ENCODE measurements at regions not wholly inside any gene's neighbourhood (a gene's known extent, or its start where the extent isn't known, plus 50 kb on each side); places are given as distances from the start of the nearest gene placed in this dataset. TPM values are rescaled to one million over a fixed set of nuclear protein-coding genes. Genes with fewer than 3 reads are reported as not detected.

- Histone ChIP-seq H3K27me3 (ENCODE audit: control insufficient read depth in 3 of 3, insufficient read depth in 3 of 3, low read depth in 1 of 3, low read length in 3 of 3) (peaks cover 0 to 24% (median 3%) of the 10 kb centered on the region in 3 experiments), H2BK120ac (ENCODE audit: low read depth, low read length) (no peak overlapping the region), H3K4me2 (ENCODE audit: insufficient read depth, low read length, poor library complexity, severe bottlenecking) (no peak overlapping the region), H2AFZ (ENCODE audit: low read length) (no peak overlapping the region), H4K8ac (ENCODE audit: low read depth, low read length) (no peak overlapping the region), H2BK15ac (ENCODE audit: low read length) (no peak overlapping the region), H3K14ac (ENCODE audit: low read length) (no peak overlapping the region), H3K36me3 (replicated peaks in 1 of 2; ENCODE audit: control insufficient read depth in 2 of 2, insufficient read depth in 2 of 2, low read length in 2 of 2) (no peaks in the 10 kb centered on the region), H3K18ac (ENCODE audit: low read length) (peak overlapping the region; percentile 62), H2BK12ac (ENCODE audit: low read length) (no peak overlapping the region), H2BK5ac (ENCODE audit: low read length) (no peak overlapping the region), H3K23ac (ENCODE audit: low read depth, low read length, poor library complexity) (peak overlapping the region; percentile 44), H3K4me1 (ENCODE audit: control insufficient read depth in 2 of 2, insufficient read depth in 1 of 2, low read depth in 1 of 2, low read length in 2 of 2) (peaks cover 2 to 10% of the 10 kb centered on the region in 2 donors), H2AK5ac (ENCODE audit: low read depth, low read length) (no peak overlapping the region), H3K4me3 (ENCODE audit: low read length in 2 of 2) (no peak overlapping the region), H3K27ac (replicated peaks; ENCODE audit: low read length) (no peak overlapping the region), H3K4ac (ENCODE audit: low read length) (no peak overlapping the region), H3K9ac (ENCODE audit: low read depth, low read length, poor library complexity) (no peak overlapping the region), H4K91ac (ENCODE audit: low read depth, low read length, poor library complexity) (no peak overlapping the region), H3K9me3 (replicated peaks in 1 of 2; ENCODE audit: control insufficient read depth in 2 of 2, insufficient read depth in 1 of 2, low read depth in 1 of 2, low read length in 2 of 2) (no peaks in the 10 kb centered on the region), H3K79me1 (ENCODE audit: low read depth, low read length) (no peaks in the 10 kb centered on the region)
- DNase-seq (ENCODE audit: low spot score), result no peak
- no CpG with 5 or more reads among the region's 1 CpG for WGBS, 2 donors (ENCODE audit: extremely low coverage in 2 of 2, insufficient read length in 2 of 2, insufficient replicate concordance in 1 of 2)
These were observed 54.0 kb upstream of the ZMIZ1 start for GRCh38 chr10:79014796-79015195.

- Histone ChIP-seq H3K9me3 (replicated peaks in 1 of 2; ENCODE audit: control insufficient read depth in 2 of 2, insufficient read depth in 1 of 2, low read depth in 1 of 2, low read length in 2 of 2) (no peaks in the 10 kb centered on the region), H2BK15ac (ENCODE audit: low read length) (no peak overlapping the region), H3K18ac (ENCODE audit: low read length) (no peak overlapping the region), H3K27ac (replicated peaks; ENCODE audit: low read length) (no peak overlapping the region), H2BK12ac (ENCODE audit: low read length) (no peak overlapping the region), H2AK5ac (ENCODE audit: low read depth, low read length) (no peak overlapping the region), H3K4me2 (ENCODE audit: insufficient read depth, low read length, poor library complexity, severe bottlenecking) (no peak overlapping the region), H4K8ac (ENCODE audit: low read depth, low read length) (no peak overlapping the region), H3K79me1 (ENCODE audit: low read depth, low read length) (no peaks in the 10 kb centered on the region), H3K36me3 (replicated peaks in 1 of 2; ENCODE audit: control insufficient read depth in 2 of 2, insufficient read depth in 2 of 2, low read length in 2 of 2) (no peaks in the 10 kb centered on the region), H3K4me1 (ENCODE audit: control insufficient read depth in 2 of 2, insufficient read depth in 1 of 2, low read depth in 1 of 2, low read length in 2 of 2) (peaks cover 2 to 10% of the 10 kb centered on the region in 2 donors), H2BK5ac (ENCODE audit: low read length) (no peak overlapping the region), H3K23ac (ENCODE audit: low read depth, low read length, poor library complexity) (no peak overlapping the region), H2BK120ac (ENCODE audit: low read depth, low read length) (no peak overlapping the region), H4K91ac (ENCODE audit: low read depth, low read length, poor library complexity) (no peak overlapping the region), H3K27me3 (ENCODE audit: control insufficient read depth in 3 of 3, insufficient read depth in 3 of 3, low read depth in 1 of 3, low read length in 3 of 3) (peaks cover 0 to 20% (median 3%) of the 10 kb centered on the region in 3 experiments), H3K9ac (ENCODE audit: low read depth, low read length, poor library complexity) (no peak overlapping the region), H3K14ac (ENCODE audit: low read length) (no peak overlapping the region), H3K4ac (ENCODE audit: low read length) (no peak overlapping the region), H3K4me3 (ENCODE audit: low read length in 2 of 2) (no peak overlapping the region), H2AFZ (ENCODE audit: low read length) (no peak overlapping the region)
- no peak for DNase-seq (ENCODE audit: low spot score)
- WGBS, 2 donors (ENCODE audit: extremely low coverage in 2 of 2, insufficient read length in 2 of 2, insufficient replicate concordance in 1 of 2), result no CpG with 5 or more reads among the region's 4 CpGs
These were observed 50.8 kb upstream of the ZMIZ1 start for GRCh38 chr10:79017882-79018520.

GRCh38 chr10:79018521-79019011 lies 50.2 kb upstream of the ZMIZ1 start:
- H3K27me3 ChIP-seq (ENCODE audit: control insufficient read depth in 3 of 3, insufficient read depth in 3 of 3, low read depth in 1 of 3, low read length in 3 of 3), result peaks cover 0 to 16% (median 3%) of the 10 kb centered on the region in 3 experiments
- H3K4me1 ChIP-seq (ENCODE audit: control insufficient read depth in 2 of 2, insufficient read depth in 1 of 2, low read depth in 1 of 2, low read length in 2 of 2), result peaks cover 2 to 7% of the 10 kb centered on the region in 2 donors
- no peak overlapping the region for H3K4me2 ChIP-seq (ENCODE audit: insufficient read depth, low read length, poor library complexity, severe bottlenecking)
- H3K14ac ChIP-seq (ENCODE audit: low read length), result no peak overlapping the region
- no peak overlapping the region for H4K8ac ChIP-seq (ENCODE audit: low read depth, low read length)
- no peak overlapping the region for H3K9ac ChIP-seq (ENCODE audit: low read depth, low read length, poor library complexity)
- no peak overlapping the region for H2BK120ac ChIP-seq (ENCODE audit: low read depth, low read length)
- H3K27ac ChIP-seq (replicated peaks; ENCODE audit: low read length), result no peak overlapping the region
- no peak overlapping the region for H4K91ac ChIP-seq (ENCODE audit: low read depth, low read length, poor library complexity)
- H2BK15ac ChIP-seq (ENCODE audit: low read length), result no peak overlapping the region
- H3K4ac ChIP-seq (ENCODE audit: low read length), result no peak overlapping the region
- no peaks in the 10 kb centered on the region for H3K79me1 ChIP-seq (ENCODE audit: low read depth, low read length)
- H2AK5ac ChIP-seq (ENCODE audit: low read depth, low read length), result no peak overlapping the region
- H3K9me3 ChIP-seq (replicated peaks in 1 of 2; ENCODE audit: control insufficient read depth in 2 of 2, insufficient read depth in 1 of 2, low read depth in 1 of 2, low read length in 2 of 2), result no peaks in the 10 kb centered on the region
- no peak overlapping the region for H3K4me3 ChIP-seq (ENCODE audit: low read length in 2 of 2)
- no peaks in the 10 kb centered on the region for H3K36me3 ChIP-seq (replicated peaks in 1 of 2; ENCODE audit: control insufficient read depth in 2 of 2, insufficient read depth in 2 of 2, low read length in 2 of 2)
- WGBS, 2 donors (ENCODE audit: extremely low coverage in 2 of 2, insufficient read length in 2 of 2, insufficient replicate concordance in 1 of 2), result no CpG with 5 or more reads among the region's 5 CpGs
- no peak overlapping the region for H2BK12ac ChIP-seq (ENCODE audit: low read length)
- no peak overlapping the region for H3K23ac ChIP-seq (ENCODE audit: low read depth, low read length, poor library complexity)
- H2BK5ac ChIP-seq (ENCODE audit: low read length), result no peak overlapping the region
- no peak overlapping the region for H3K18ac ChIP-seq (ENCODE audit: low read length)
- H2AFZ ChIP-seq (ENCODE audit: low read length), result no peak overlapping the region
- no peak for DNase-seq (ENCODE audit: low spot score)

Small RNAs in the stretch of these regions (small RNA-seq; reads per million reads assigned to genes)
- gene RF00056 (ENCODE audit: insufficient read depth), result not detected

All from neuronal stem cell (in vitro differentiated cells).